ENCODE measurements at regions not wholly inside any gene's neighbourhood (a gene's known extent, or its start where the extent isn't known, plus 50 kb on each side); places are given as distances from the start of the nearest gene placed in this dataset.

DNA sequence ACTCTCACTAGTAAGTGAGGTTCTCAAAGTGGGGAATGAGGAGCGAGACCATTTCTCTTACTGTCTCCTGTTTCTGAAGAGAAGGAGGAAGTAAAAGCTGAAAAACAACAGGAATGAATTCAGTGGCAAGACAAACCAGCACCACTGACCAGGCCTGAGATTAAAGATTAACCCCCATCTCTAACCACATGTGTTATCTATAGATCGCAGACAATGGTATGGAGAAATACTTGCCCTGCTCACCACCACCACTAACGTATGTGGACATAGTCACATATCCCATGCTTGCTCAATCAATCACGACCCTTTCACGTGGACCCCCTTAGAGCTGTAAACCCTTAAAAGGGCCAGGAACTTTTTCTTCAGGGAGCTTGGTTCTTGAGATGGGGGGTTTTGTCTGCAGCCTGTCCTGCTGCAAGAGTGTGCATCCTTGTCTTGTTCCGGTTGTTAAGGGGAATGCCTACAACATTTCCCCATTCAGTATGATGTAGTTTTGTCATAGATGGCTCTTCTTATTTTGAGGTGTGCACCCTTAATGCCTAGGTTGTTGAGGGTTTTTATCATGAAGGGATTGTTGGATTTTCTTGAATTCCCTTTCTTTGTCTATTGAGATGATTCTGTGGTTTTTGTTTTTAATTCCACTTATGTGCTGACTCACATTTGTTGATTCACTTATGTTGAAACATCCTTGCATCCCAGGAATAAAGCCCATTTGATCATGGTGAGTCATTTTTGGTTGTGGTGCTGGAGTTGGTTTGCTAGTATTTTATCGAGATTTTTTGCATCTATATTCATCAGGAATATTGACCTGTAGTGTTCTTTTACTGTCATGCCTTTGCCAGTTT, 698.8 kb upstream of the LMO3 start:
- no peak for TF ChIP-seq RARB (CRISPR knock-in tag; IDR thresholded peaks at IDR 0.05)
- no peak for TF ChIP-seq PPARA (CRISPR knock-in tag; IDR thresholded peaks at IDR 0.05; ENCODE audit: borderline replicate concordance)
- TF ChIP-seq TSHZ2 (CRISPR knock-in tag; IDR thresholded peaks at IDR 0.05): no peak
- TF ChIP-seq GLIS3 (CRISPR knock-in tag; IDR thresholded peaks at IDR 0.05): no peak
- TF ChIP-seq ZC3H10 (CRISPR knock-in tag; IDR thresholded peaks at IDR 0.05): no peak
- no peak for TF ChIP-seq ESRRG (CRISPR knock-in tag; IDR thresholded peaks at IDR 0.05)
- TF ChIP-seq POU6F1 (CRISPR knock-in tag; IDR thresholded peaks at IDR 0.05; ENCODE audit: borderline replicate concordance, low read depth): no peak
- TF ChIP-seq PATZ1 (CRISPR knock-in tag; IDR thresholded peaks at IDR 0.05; ENCODE audit: borderline replicate concordance): no peak
- no peak for TF ChIP-seq ARNTL (CRISPR knock-in tag; IDR thresholded peaks at IDR 0.05; ENCODE audit: borderline replicate concordance, low read depth)
- TF ChIP-seq ZNF70 (CRISPR knock-in tag; IDR thresholded peaks at IDR 0.05): no peak
- TF ChIP-seq ZNF565 (CRISPR knock-in tag; conservative IDR thresholded peaks at IDR 0.05; ENCODE audit: low read depth): no peak

All from SK-N-SH treated with all-trans-retinoic acid at 6 μM for 48 hours (cell line).